ENCODE measurements at regions not wholly inside any gene's neighbourhood (a gene's known extent, or its start where the extent isn't known, plus 50 kb on each side); places are given as distances from the start of the nearest gene placed in this dataset.

- H3K4me3 ChIP-seq (ENCODE audit: low read depth, low read length), result no peak overlapping the region
- no peak for TF ChIP-seq CTCF (IDR thresholded peaks at IDR 0.05; ENCODE audit: low read depth, low read length)
Measured at GRCh38 chr5:173535166-173535975, 81.1 kb downstream of the BOD1 start.

GRCh38 chr5:173534664-173535063 is 81.8 kb downstream of the BOD1 start:
- no peak overlapping the region for H3K4me3 ChIP-seq (ENCODE audit: low read depth, low read length)
- no peak for TF ChIP-seq CTCF (IDR thresholded peaks at IDR 0.05; ENCODE audit: low read depth, low read length)

- no peak for TF ChIP-seq CTCF (IDR thresholded peaks at IDR 0.05; ENCODE audit: low read depth, low read length)
Measured at GRCh38 chr5:173534031-173534430, 82.4 kb downstream of the BOD1 start.

GRCh38 chr5:173532689-173533250 is 83.7 kb downstream of the BOD1 start:
- no peak for TF ChIP-seq CTCF (IDR thresholded peaks at IDR 0.05; ENCODE audit: low read depth, low read length)

More at GRCh38 chr5:173534031-173534430, 82.4 kb downstream of the BOD1 start:
- H3K4me3 ChIP-seq (ENCODE audit: low read depth, low read length), result no peak overlapping the region

GRCh38 chr5:173531863-173532262 is 84.6 kb downstream of the BOD1 start:
- no peak overlapping the region for H3K4me3 ChIP-seq (ENCODE audit: low read depth, low read length)
- TF ChIP-seq CTCF (IDR thresholded peaks at IDR 0.05; ENCODE audit: low read depth, low read length), result no peak

More at GRCh38 chr5:173532689-173533250, 83.7 kb downstream of the BOD1 start:
- no peak overlapping the region for H3K4me3 ChIP-seq (ENCODE audit: low read depth, low read length)

GRCh38 chr5:173530547-173530946 is 85.9 kb downstream of the BOD1 start:
- no peak; the same call in 1 of the 2 replicates for TF ChIP-seq CTCF (IDR thresholded peaks at IDR 0.05; ENCODE audit: low read depth, low read length)

GRCh38 chr5:173529861-173530260 is 86.6 kb downstream of the BOD1 start:
- no peak overlapping the region for H3K4me3 ChIP-seq (ENCODE audit: low read depth, low read length)
- TF ChIP-seq CTCF (IDR thresholded peaks at IDR 0.05; ENCODE audit: low read depth, low read length), result no peak

More at GRCh38 chr5:173530547-173530946, 85.9 kb downstream of the BOD1 start:
- H3K4me3 ChIP-seq (ENCODE audit: low read depth, low read length), result no peak overlapping the region

Measured in WI38 (cell line).